ENCODE measurements at regions not wholly inside any gene's neighbourhood (a gene's known extent, or its start where the extent isn't known, plus 50 kb on each side); places are given as distances from the start of the nearest gene placed in this dataset.

DNA sequence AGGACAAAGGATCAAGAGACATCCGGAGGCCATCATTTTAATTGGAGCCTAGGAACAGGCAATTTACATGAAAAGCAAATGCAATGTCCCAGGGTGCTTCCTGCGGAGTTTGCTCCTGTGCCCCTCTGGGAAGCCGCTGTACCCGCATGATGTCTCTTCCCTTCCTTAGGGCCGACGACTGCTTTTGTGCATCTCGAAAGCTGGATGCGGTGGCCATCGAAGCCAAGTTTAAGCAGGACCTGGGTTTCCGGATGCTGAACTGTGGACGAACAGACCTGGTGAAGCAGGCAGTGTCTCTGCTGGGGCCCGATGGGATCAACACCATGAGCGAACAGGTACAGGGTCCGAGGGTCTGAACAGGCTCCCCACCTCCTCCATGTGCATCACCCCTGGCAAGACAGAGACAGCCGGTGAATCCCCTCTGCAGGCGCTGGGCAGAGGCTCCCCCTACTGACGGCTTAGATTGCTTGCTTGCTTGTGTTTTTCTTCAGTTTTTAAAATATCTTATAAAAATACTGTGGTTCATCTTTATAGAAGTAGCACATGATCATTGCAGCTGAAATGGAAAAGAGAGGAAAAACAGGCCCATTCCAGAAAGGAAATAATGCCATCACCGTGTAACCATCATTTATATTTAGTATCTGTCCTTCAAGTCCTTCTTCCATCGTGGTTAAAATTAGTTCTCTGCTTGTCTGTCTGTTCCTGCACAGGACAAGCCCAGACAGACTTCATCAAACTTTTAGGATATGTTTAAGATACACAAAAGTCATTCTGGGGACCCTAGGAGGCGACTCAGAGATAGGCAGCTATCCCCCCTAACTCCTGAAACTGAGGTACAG, 75.4 kb upstream of the PWP1 start:
- DNase-seq, result peak; percentile 34

DNA sequence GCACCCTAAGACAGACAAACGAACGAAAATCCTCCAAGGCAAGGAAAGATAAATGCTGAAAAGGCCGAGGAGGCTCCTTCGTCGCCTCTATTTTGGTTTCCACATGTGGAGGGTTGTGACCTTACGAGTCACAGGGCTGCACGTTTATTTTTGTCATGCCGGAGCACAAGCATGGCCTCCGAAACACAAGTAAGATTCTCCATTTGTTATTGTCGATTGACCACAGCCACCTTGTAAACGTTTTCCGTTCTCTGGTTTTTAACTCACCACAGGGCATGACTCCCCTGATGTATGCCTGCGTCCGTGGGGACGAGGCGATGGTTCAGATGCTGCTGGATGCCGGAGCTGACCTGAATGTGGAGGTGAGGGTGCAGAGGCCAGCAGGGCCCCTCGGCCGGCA, 73.1 kb upstream of the PWP1 start:
- no peak for DNase-seq

DNA sequence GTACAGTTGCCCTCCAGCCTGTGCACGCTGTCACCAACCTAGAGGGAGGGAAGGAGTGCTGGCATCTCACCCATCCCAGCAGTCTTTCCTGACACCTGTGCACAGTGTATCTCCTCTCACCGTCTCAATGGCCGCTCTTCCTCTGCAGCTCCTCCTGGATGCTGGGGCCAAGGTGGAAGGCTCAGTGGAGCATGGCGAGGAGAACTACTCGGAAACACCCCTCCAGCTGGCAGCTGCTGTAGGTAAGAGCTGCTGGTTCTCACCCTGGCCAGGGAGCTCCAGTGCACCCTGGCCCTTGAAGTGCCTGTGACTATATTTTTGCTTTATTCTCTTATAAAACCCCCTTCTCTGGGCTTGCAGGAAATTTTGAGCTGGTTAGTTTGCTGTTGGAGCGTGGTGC, 68.7 kb upstream of the PWP1 start:
- DNase-seq, result no peak

DNA sequence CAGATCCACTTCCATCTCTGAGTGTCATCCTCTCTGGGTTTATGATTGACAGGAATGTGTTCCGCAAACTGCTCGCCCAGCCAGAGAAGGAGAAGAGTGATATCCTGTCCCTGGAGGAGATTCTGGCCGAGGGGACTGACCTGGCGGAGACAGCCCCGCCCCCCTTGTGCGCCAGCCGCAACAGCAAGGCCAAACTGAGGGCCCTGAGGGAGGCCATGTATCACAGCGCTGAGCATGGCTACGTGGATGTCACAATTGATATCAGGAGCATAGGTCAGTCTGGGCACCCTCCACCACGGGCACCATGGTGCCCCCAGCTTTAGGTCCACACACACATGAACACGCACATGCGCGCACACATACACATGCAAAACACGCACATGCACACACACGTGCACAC, 67.5 kb upstream of the PWP1 start:
- DNase-seq, result no peak

DNA sequence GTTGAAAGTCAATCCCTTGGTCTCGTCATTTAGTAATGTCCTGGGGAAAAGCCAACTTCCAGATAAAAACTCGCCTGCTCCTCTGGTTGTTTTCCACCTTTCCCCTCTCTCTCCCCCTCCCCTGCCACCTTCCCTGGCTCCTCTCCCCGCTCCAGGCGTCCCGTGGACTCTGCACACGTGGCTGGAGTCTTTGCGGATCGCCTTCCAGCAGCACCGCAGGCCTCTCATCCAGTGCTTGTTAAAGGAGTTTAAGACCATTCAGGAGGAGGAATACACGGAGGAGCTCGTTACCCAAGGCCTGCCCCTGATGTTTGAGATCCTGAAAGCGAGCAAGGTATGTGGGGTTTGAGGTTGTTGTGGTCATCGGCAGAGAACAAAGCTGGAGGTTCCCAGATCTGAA, 65.8 kb upstream of the PWP1 start:
- no peak for DNase-seq

DNA sequence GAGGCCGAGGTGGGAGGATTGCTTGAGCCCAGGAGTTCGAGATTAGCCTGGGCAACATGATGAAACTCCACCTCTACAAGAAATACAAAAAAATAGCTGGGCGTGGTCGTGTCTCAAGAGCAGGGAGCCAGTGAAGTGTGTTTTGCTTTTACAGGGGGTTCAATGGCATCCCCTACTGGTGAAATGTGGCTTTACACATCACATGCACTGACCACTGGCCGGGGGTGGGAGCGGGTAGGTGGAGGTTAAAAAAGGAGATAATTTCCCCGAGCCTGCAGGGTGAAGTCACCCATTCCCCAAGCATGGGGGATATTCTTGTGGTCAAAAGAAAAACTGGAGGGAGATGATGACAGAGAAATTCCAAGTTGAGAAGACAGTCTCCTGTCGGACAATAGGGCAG, 63.6 kb upstream of the PWP1 start:
- peak; percentile 20 for DNase-seq

DNA sequence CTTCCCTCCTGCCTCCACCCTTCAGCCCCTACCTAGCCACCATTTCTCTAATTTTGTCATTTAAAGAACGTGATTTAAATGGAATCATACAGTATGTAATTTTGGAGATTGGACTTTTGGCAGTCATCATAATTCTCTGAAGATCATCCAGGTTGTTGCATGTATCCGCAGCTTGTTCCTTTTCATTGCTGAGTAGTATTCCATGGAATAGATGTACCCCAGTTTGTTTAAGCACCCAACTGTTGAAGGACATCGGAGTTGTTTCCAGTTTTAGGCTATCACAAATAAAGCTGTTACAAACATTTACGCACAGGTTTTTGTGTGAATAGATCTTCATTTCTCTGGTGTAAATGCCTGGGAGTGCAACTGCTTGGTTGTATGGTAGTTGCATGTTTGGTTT, 61.1 kb upstream of the PWP1 start:
- no peak for DNase-seq

DNA sequence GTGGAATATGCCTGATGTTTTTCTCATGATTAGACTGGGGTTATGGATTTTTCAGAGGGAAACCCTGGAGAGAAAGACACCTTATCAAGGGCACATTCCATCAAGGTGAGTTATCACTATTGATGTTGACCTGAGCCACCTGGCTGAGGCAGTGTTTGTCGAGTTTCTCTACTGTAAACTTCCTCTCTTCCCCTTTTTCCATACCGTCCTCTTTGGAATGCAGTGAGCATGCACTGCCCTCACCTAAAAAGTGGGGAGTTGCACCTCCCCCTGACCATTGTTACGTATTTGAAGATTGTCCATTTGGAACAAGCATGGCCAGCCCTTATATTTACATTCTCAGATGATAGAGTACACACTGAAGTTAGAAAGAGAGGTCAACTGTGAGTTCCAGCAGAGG, 53.9 kb upstream of the PWP1 start:
- no peak for DNase-seq

DNA sequence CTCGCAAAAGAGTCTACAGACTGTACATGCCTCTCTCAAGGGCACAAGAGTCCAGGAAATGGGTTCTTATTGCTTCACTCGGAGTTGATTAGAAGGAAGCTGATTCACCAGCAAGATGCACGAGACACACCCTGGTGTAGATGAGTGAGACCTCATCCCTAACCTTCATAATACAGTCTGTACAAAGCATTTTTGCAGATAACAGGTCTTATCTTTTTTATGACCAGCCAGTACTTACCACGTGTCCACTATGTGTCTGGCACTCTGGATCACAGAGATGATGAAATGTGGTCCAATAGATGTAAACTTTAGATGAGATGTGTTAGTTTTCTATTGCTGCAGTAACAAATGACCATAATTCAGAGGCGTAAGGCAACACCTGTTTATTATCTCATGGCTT, 53.4 kb upstream of the PWP1 start:
- DNase-seq, result no peak

DNA sequence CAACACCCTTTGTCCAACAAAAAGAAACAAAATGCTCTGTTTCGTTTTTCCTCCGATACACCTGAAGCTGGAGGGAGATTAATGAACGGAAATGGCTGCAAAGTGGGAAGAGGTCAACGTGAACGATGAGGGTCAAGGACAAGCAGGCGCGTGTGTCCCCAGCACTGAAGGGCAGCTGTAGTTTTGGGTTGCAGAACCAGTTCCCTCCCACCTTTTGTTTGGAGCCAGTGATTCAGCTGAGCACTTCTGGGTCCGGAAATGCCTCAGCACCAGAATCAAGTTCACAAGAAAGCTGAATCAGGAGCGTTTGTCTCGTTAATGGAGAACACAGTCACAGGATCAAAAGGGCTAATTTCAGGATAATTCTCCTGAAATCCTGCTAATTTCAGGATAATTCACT, 51.1 kb upstream of the PWP1 start:
- no peak for DNase-seq

DNA sequence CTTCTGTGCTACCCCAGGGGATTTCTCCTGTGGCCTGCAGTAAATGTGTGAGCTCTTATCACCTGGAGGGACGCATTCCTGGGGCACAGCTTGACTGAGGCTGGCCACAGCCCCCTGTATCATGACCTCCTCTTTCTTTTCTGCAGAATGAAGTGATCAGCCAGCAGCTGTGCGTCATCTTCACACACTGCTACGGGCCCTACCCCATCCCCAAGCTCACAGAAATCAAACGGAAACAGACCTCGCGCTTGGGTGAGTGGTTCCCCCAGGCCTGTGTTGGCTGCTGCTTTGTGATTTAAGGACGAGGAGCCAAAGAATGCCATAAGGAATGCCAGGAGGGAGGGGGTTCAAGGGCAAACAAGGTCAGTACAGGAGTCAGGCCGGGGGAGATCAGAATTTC, 50.5 kb upstream of the PWP1 start:
- DNase-seq, result no peak

Measured in EL (cell line).